Retina (tissue), 1 donor: ENCODE measurements at regions not wholly inside any gene's neighbourhood (a gene's known extent, or its start where the extent isn't known, plus 50 kb on each side); places are given as distances from the start of the nearest gene placed in this dataset.
"Not testable (repeated sequence)": the region's sequence is repeated elsewhere in the genome, so short reads cannot be mapped to it uniquely, and the experiment has no call there.

Experiments used
- DNase-seq: peaks from one replicate; pipeline ENCODE4 v3.0.0-alpha.2; 2016

GRCh38 chr4:170243662-170244288, 154.0 kb upstream of the AADAT start:
- DNase-seq: no peak

- no peak for DNase-seq
Observed at GRCh38 chr4:170242471-170242870, 152.7 kb upstream of the AADAT start.

- no peak for DNase-seq
Observed at GRCh38 chr4:170234800-170235199, 145.0 kb upstream of the AADAT start.

- DNase-seq: no peak
Observed at GRCh38 chr4:170231377-170231776, 141.6 kb upstream of the AADAT start.

GRCh38 chr4:170230242-170230641, 140.5 kb upstream of the AADAT start:
- DNase-seq: no peak

- DNase-seq: peak; percentile 10
Observed at GRCh38 chr4:170229006-170229405, 139.2 kb upstream of the AADAT start.

GRCh38 chr4:170227928-170228327, 138.2 kb upstream of the AADAT start:
- DNase-seq: no peak

GRCh38 chr4:170226288-170226687, 136.5 kb upstream of the AADAT start:
- no peak for DNase-seq

GRCh38 chr4:170214731-170215130, 125.0 kb upstream of the AADAT start:
- no peak for DNase-seq

- no peak for DNase-seq
Observed at GRCh38 chr4:170214101-170214500, 124.3 kb upstream of the AADAT start.

GRCh38 chr4:170202721-170203120, 113.0 kb upstream of the AADAT start:
- no peak for DNase-seq

- no peak for DNase-seq
Observed at GRCh38 chr4:170198747-170199146, 109.0 kb upstream of the AADAT start.

GRCh38 chr4:170194794-170195193, 105.0 kb upstream of the AADAT start:
- not testable (repeated sequence) for DNase-seq

- no peak for DNase-seq
Observed at GRCh38 chr4:170193496-170193895, 103.7 kb upstream of the AADAT start.

GRCh38 chr4:170190265-170190664, 100.5 kb upstream of the AADAT start:
- no peak for DNase-seq

GRCh38 chr4:170170861-170171260, 81.1 kb upstream of the AADAT start:
- DNase-seq: no peak

GRCh38 chr4:170169699-170170098, 79.9 kb upstream of the AADAT start:
- peak; percentile 20 for DNase-seq

GRCh38 chr4:170167678-170168077, 77.9 kb upstream of the AADAT start:
- no peak for DNase-seq

GRCh38 chr4:170166193-170166592, 76.4 kb upstream of the AADAT start:
- DNase-seq: not testable (repeated sequence)

- DNase-seq: no peak
Observed at GRCh38 chr4:170162416-170162815, 72.7 kb upstream of the AADAT start.

GRCh38 chr4:170157670-170158069, 67.9 kb upstream of the AADAT start:
- DNase-seq: no peak

- no peak for DNase-seq
Observed at GRCh38 chr4:170145120-170145519, 55.4 kb upstream of the AADAT start.

- no peak for DNase-seq
Observed at GRCh38 chr4:170139764-170140163, 50.0 kb upstream of the AADAT start.
